ENCODE measurements at regions not wholly inside any gene's neighbourhood (a gene's known extent, or its start where the extent isn't known, plus 50 kb on each side); places are given as distances from the start of the nearest gene placed in this dataset.

DNA sequence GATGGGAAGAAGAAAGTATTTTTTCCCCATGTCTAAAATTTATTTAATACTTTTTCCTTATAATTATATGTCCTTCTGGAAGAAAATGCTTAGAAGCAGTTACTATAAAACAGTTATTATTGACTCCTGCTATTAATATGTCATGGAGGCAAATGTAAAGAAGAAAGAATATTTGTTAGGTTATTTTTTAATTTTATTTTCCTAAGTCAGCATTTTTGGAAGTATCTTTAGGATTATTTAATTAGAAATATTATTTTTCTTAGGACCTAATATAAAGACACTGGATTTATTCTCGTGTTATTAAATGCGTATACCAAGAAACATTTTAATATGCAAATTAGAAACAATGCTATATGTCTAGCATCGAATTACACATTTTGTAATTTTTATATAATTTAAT, 687.7 kb downstream of the TRAM1L1 start:
- Histone ChIP-seq H3K23ac (ENCODE audit: low read depth, low read length) (no peak overlapping the region), H3K4ac (ENCODE audit: low read depth, low read length) (no peak overlapping the region), H3K4me2 (ENCODE audit: low read depth, low read length) (no peak overlapping the region), H2BK120ac (ENCODE audit: low read depth, low read length) (no peak overlapping the region), H4K20me1 (ENCODE audit: insufficient read depth, low read length) (no peaks in the 10 kb centered on the region), H3K79me1 (ENCODE audit: low read depth in 1 of 2, low read length in 2 of 2) (no peaks in the 10 kb centered on the region), H2AK5ac (ENCODE audit: low read depth, low read length) (no peak overlapping the region), H3K56ac (ENCODE audit: extremely low read depth, insufficient read depth, low read length) (no peak overlapping the region), H4K8ac (ENCODE audit: low read depth in 2 of 2, low read length in 2 of 2) (no peak overlapping the region), H3K18ac (ENCODE audit: low read depth, low read length) (no peak overlapping the region), H3K9me1 (ENCODE audit: insufficient read depth, low read length) (no peaks in the 10 kb centered on the region), H4K5ac (ENCODE audit: low read depth, low read length) (no peak overlapping the region), H2BK15ac (ENCODE audit: low read depth, low read length) (no peak overlapping the region), H3K9ac (ENCODE audit: low read depth, low read length) (no peak overlapping the region), H3K27ac (ENCODE audit: insufficient read depth, low read length) (no peak overlapping the region), H2AK9ac (replicated peaks; ENCODE audit: low read depth, low read length, poor library complexity) (no peak overlapping the region), H3K4me1 (ENCODE audit: control insufficient read depth, insufficient read depth, low read length) (no peaks in the 10 kb centered on the region), H2BK5ac (ENCODE audit: low read depth, low read length, poor library complexity, severe bottlenecking) (no peak overlapping the region), H3K36me3 (ENCODE audit: control insufficient read depth, insufficient read depth, low read length) (no peaks in the 10 kb centered on the region), H3K27me3 (ENCODE audit: control insufficient read depth, insufficient read depth, low read length) (no peaks in the 10 kb centered on the region), H2BK20ac (ENCODE audit: low read depth, low read length) (no peak overlapping the region), H3K9me3 (ENCODE audit: control insufficient read depth, insufficient read depth, low read length) (peaks cover 2% of the 10 kb centered on the region; the same call in 1 of the 2 replicates), H4K91ac (ENCODE audit: insufficient read depth, low read depth, low read length) (no peak overlapping the region), H2AFZ (replicated peaks; ENCODE audit: low read length, poor library complexity) (no peak overlapping the region), H3K4me3 (ENCODE audit: insufficient read depth, low read depth, low read length) (no peak overlapping the region), H3K14ac (replicated peaks; ENCODE audit: low read depth, low read length) (no peak overlapping the region)
- no CpG with 5 or more reads among the region's 3 CpGs for WGBS, 2 experiments (ENCODE audit: extremely low coverage in 2 of 2, insufficient read length in 1 of 2)
- intact Hi-C loops (cut with micrococcal nuclease) (no loop called here), in situ Hi-C loops (cut with MboI; ENCODE audit: low sequenced_read_pairs) (no loop called here), dilution Hi-C loops (cut with HindIII; ENCODE audit: low sequenced_read_pairs, unreplicated experiment) (no loop called here)
- no TSS peak for BruUV-seq (replicated peaks)
- ATAC-seq (ENCODE audit: low read depth) (no peak), DNase-seq (no peak)
- ChIA-PET CTCF (no interaction called here), POLR2A (ENCODE audit: unreplicated experiment) (no interaction called here)
- TF ChIP-seq MAFK (IDR thresholded peaks at IDR 0.05; ENCODE audit: low read depth, low read length) (peak; percentile 87), NFE2L2 (IDR thresholded peaks at IDR 0.05; ENCODE audit: low read depth, low read length) (no peak)

Measured in IMR-90 (cell line).